H1 (cell line): ENCODE measurements at regions not wholly inside any gene's neighbourhood (a gene's known extent, or its start where the extent isn't known, plus 50 kb on each side); places are given as distances from the start of the nearest gene placed in this dataset.

Experiments
- CTCF ChIA-PET: fragments of 300-600 bp; sonication (Branson Sonifier 250); formaldehyde crosslinking; loops from one replicate; lab custom pipeline; 2021; ENCODE audit not compliant: partially characterized antibody; lab: Charles Lee
- POLR2A ChIA-PET: fragments of 300-600 bp; sonication (Branson Sonifier 250); formaldehyde crosslinking; loops from one replicate; lab custom pipeline; 2021; ENCODE audit warnings: inconsistent platforms; ENCODE audit not compliant: partially characterized antibody; lab: Charles Lee
- DNase-seq, 2 experiments: peaks; one replicate each; pipeline versions ENCODE4 v3.0.0 to v3.0.0-alpha.2; 2010 to 2022; ENCODE audit warnings: low spot score in 2 of 2, low read depth in 1 of 2, mixed read lengths in 1 of 2
- FAIRE-seq: peaks from 2 replicates; lab custom pipeline; 2011; peaks lifted over from hg19 to GRCh38; lab: Jason Lieb, UNC
- H2AFZ ChIP-seq: 2 replicates; pipeline ENCODE4 v1.8.1; 2012; ENCODE audit warnings: low read length, inconsistent platforms
- H2AK5ac ChIP-seq: 2 replicates; pipeline ENCODE4 v1.6.1; 2013; ENCODE audit warnings: low read depth, low read length
- H2BK120ac ChIP-seq: replicated peaks from 2 replicates; pipeline ENCODE3; 2013; ENCODE audit warnings: low read depth, low read length, inconsistent platforms
- H2BK12ac ChIP-seq: 2 replicates; pipeline ENCODE4 v1.6.1; 2013; ENCODE audit warnings: low read depth, low read length
- H2BK15ac ChIP-seq: 2 replicates; pipeline ENCODE4 v1.6.1; 2013; ENCODE audit warnings: low read length
- H2BK20ac ChIP-seq: 2 replicates; pipeline ENCODE4 v1.6.1; 2013; ENCODE audit warnings: low read length
- H2BK5ac ChIP-seq: 2 replicates; pipeline ENCODE4 v1.6.1; 2013; ENCODE audit warnings: low read depth, low read length
- H3K14ac ChIP-seq: 2 replicates; pipeline ENCODE4 v1.6.1; 2013; ENCODE audit warnings: inconsistent platforms; ENCODE audit not compliant: insufficient read length
- H3K18ac ChIP-seq: 2 replicates; pipeline ENCODE4 v1.6.1; 2013; ENCODE audit warnings: low read length; ENCODE audit errors: extremely low read depth
- H3K23ac ChIP-seq: 2 replicates; pipeline ENCODE4 v1.6.1; 2013; ENCODE audit warnings: inconsistent platforms; ENCODE audit not compliant: insufficient read length
- H3K23me2 ChIP-seq: 2 replicates; pipeline ENCODE4 v1.6.1; 2013; ENCODE audit warnings: low read depth, low read length
- H3K27ac ChIP-seq: 2 replicates; pipeline ENCODE4 v1.6.1; 2011; ENCODE audit warnings: low read depth, low read length, inconsistent platforms
- H3K27me3 ChIP-seq, 4 experiments: replicated peaks in 1 of 4; 1 replicate in 1 of 4; 2 replicates in 3 of 4; pipeline versions ENCODE4 v1.6.1 to v1.8.1; 2011 to 2013; ENCODE audit warnings: low read length in 3 of 4, mild to moderate bottlenecking in 3 of 4, inconsistent platforms in 2 of 4, mixed read lengths in 2 of 4, moderate library complexity in 1 of 4; ENCODE audit not compliant: control insufficient read depth in 3 of 4, insufficient read depth in 3 of 4; ENCODE audit errors: extremely low read depth in 1 of 4
- H3K36me3 ChIP-seq, 4 experiments: 2 replicates each; pipeline versions ENCODE4 v1.6.1 to v1.8.1; 2011 to 2013; ENCODE audit warnings: mild to moderate bottlenecking in 4 of 4, low read length in 3 of 4, moderate library complexity in 2 of 4, control low read depth in 1 of 4, inconsistent platforms in 1 of 4; ENCODE audit not compliant: insufficient read depth in 4 of 4, control insufficient read depth in 2 of 4
- H3K4ac ChIP-seq: replicated peaks from 2 replicates; pipeline ENCODE3; 2013; ENCODE audit warnings: low read length, low read depth, mixed read lengths, inconsistent platforms; ENCODE audit not compliant: insufficient read length
- H3K4me1 ChIP-seq, 4 experiments: replicated peaks in 1 of 4; 1 replicate in 1 of 4; 2 replicates in 3 of 4; pipeline versions ENCODE4 v1.6.1 to v1.8.1; 2011 to 2013; ENCODE audit warnings: low read length in 3 of 4, inconsistent platforms in 2 of 4, mixed read lengths in 1 of 4; ENCODE audit not compliant: insufficient read depth in 4 of 4, control insufficient read depth in 3 of 4
- H3K4me2 ChIP-seq, 2 experiments: 2 replicates each; pipeline versions ENCODE4 v1.6.1 to v1.8.1; 2011 to 2013; ENCODE audit warnings: low read depth in 2 of 2, low read length in 2 of 2, control low read depth in 1 of 2, inconsistent platforms in 1 of 2, mild to moderate bottlenecking in 1 of 2; ENCODE audit not compliant: insufficient read depth in 1 of 2
- H3K4me3 ChIP-seq, 4 experiments: fragments of 200-600, 300-600 bp in 1 of 4; sonication (generic), shearing (Covaris generic), sonication (Bioruptor Twin) in 1 of 4; 2 replicates each; pipeline versions ENCODE4 v1.5.1 to v1.8.1; 2011 to 2016; ENCODE audit warnings: low read length in 4 of 4, low read depth in 3 of 4, control low read depth in 2 of 4, inconsistent platforms in 2 of 4, mild to moderate bottlenecking in 2 of 4, mixed read lengths in 1 of 4, moderate library complexity in 1 of 4; ENCODE audit not compliant: insufficient read depth in 2 of 4; ENCODE audit errors: extremely low read depth in 1 of 4
- H3K56ac ChIP-seq: replicated peaks from 2 replicates; pipeline ENCODE3; 2013; ENCODE audit warnings: low read depth, mild to moderate bottlenecking, mixed read lengths, low read length, inconsistent platforms; ENCODE audit not compliant: insufficient read length
- H3K79me1 ChIP-seq: 2 replicates; pipeline ENCODE4 v1.6.1; 2013; ENCODE audit warnings: low read depth, low read length, control low read depth
- H3K79me2 ChIP-seq, 2 experiments: 2 replicates each; pipeline versions ENCODE4 v1.6.1 to v1.8.1; 2012 to 2013; ENCODE audit warnings: low read length in 2 of 2, mild to moderate bottlenecking in 2 of 2, inconsistent platforms in 1 of 2; ENCODE audit not compliant: insufficient read depth in 2 of 2, control insufficient read depth in 1 of 2
- H3K9ac ChIP-seq, 4 experiments: replicated peaks in 1 of 4; 1 replicate in 1 of 4; 2 replicates in 3 of 4; pipeline versions ENCODE4 v1.6.1 to v1.8.1; 2011 to 2013; ENCODE audit warnings: low read depth in 3 of 4, low read length in 3 of 4, control low read depth in 2 of 4, mild to moderate bottlenecking in 2 of 4, moderate library complexity in 2 of 4, inconsistent platforms in 1 of 4; ENCODE audit errors: extremely low read depth in 1 of 4
- H3K9me3 ChIP-seq, 2 experiments: 2 replicates each; pipeline versions ENCODE4 v1.6.1 to v1.8.1; 2012 to 2013; ENCODE audit warnings: mild to moderate bottlenecking in 2 of 2, moderate library complexity in 2 of 2, control low read depth in 1 of 2, inconsistent platforms in 1 of 2, low read depth in 1 of 2, low read length in 1 of 2, mixed read lengths in 1 of 2; ENCODE audit not compliant: insufficient read depth in 2 of 2
- H4K20me1 ChIP-seq, 2 experiments: replicated peaks in 1 of 2; 2 replicates each; pipeline versions ENCODE3 to v1.8.1; 2011 to 2013; ENCODE audit warnings: inconsistent platforms in 2 of 2, low read length in 2 of 2, mild to moderate bottlenecking in 1 of 2; ENCODE audit not compliant: insufficient read depth in 2 of 2, control insufficient read depth in 1 of 2
- H4K5ac ChIP-seq: 2 replicates; pipeline ENCODE4 v1.6.1; 2013; ENCODE audit warnings: low read length, low read depth, mixed read lengths, inconsistent platforms; ENCODE audit not compliant: insufficient read length
- H4K8ac ChIP-seq: 2 replicates; pipeline ENCODE4 v1.8.0; 2013; ENCODE audit warnings: mild to moderate bottlenecking, moderate library complexity, low read length, inconsistent platforms; ENCODE audit not compliant: insufficient read depth; ENCODE audit errors: extremely low read depth
- H4K91ac ChIP-seq: replicated peaks from 2 replicates; pipeline ENCODE3; 2013; ENCODE audit warnings: low read length, mixed read lengths, inconsistent platforms; ENCODE audit not compliant: insufficient read length
- JUND ChIP-seq: IDR thresholded peaks from 2 replicates; pipeline ENCODE4 v1.6.1; 2011; ENCODE audit warnings: mild to moderate bottlenecking, improper control_type of control experiment, low read length
- KDM4A ChIP-seq: IDR thresholded peaks from one replicate; pipeline ENCODE4 v1.7.1; 2012; ENCODE audit warnings: low read depth, mild to moderate bottlenecking, moderate library complexity, low read length, inconsistent platforms; ENCODE audit not compliant: severe bottlenecking
- MAFK ChIP-seq: IDR thresholded peaks from 2 replicates; pipeline ENCODE4 v1.6.1; 2012; ENCODE audit warnings: low read depth, mild to moderate bottlenecking, improper control_type of control experiment, low read length
- RAD21 ChIP-seq, 2 experiments: IDR thresholded peaks in 1 of 2; conservative IDR thresholded peaks in 1 of 2; 2 replicates each; pipeline ENCODE4 v1.6.1; 2011; ENCODE audit warnings: low read depth in 2 of 2, low read length in 2 of 2, improper control_type of control experiment in 1 of 2, inconsistent platforms in 1 of 2, mild to moderate bottlenecking in 1 of 2, moderate library complexity in 1 of 2
- RFX5 ChIP-seq: IDR thresholded peaks from 2 replicates; pipeline ENCODE4 v1.6.1; 2011; ENCODE audit warnings: low read depth, low read length, improper control_type of control experiment, borderline replicate concordance
- SAP30 ChIP-seq: fragments of 300-600 bp; sonication (generic); IDR thresholded peaks from 2 replicates; pipeline ENCODE4 v1.7.1; 2012; ENCODE audit warnings: low read length, moderate library complexity, mild to moderate bottlenecking, inconsistent platforms; ENCODE audit not compliant: insufficient read depth, insufficient replicate concordance
- SIN3A ChIP-seq, 2 experiments: IDR thresholded peaks in 1 of 2; conservative IDR thresholded peaks in 1 of 2; 2 replicates each; pipeline ENCODE4 v1.6.1; 2011 to 2012; ENCODE audit warnings: low read length in 2 of 2, improper control_type of control experiment in 1 of 2, low read depth in 1 of 2, mild to moderate bottlenecking in 1 of 2
- WGBS, 2 experiments: shearing (Covaris generic) in 1 of 2; methylation state at CpG; one replicate each; pipeline versions ENCODE4 v1.1.6 to v1.1.7; 2013 to 2015; ENCODE audit warnings: low lambda C conversion rate in 2 of 2, mixed read lengths in 2 of 2, inconsistent platforms in 1 of 2, low coverage in 1 of 2, missing lambda C conversion rate in 1 of 2; ENCODE audit not compliant: insufficient replicate concordance in 2 of 2, insufficient coverage in 1 of 2, insufficient read length in 1 of 2; ENCODE audit errors: extremely low coverage in 1 of 2, missing lambda C conversion rate in 1 of 2; 5-methylcytosine and 5-hydroxymethylcytosine counted together
- TF ChIP-seq, protein P1 (sequence below), 3 experiments: IDR thresholded peaks; 1 replicate in 2 of 3; 2 replicates in 1 of 3; pipeline versions ENCODE4 v1.5.1 to v1.6.1; 2011; ENCODE audit warnings: low read length in 3 of 3, mild to moderate bottlenecking in 3 of 3, inconsistent platforms in 2 of 3, low read depth in 1 of 3, moderate library complexity in 1 of 3; ENCODE audit not compliant: insufficient read depth in 1 of 3; ENCODE audit errors: control extremely low read depth in 1 of 3
- TF ChIP-seq, protein P2 (sequence below): IDR thresholded peaks from 2 replicates; pipeline ENCODE4 v1.6.1; 2012; ENCODE audit warnings: inconsistent platforms

DNA sequence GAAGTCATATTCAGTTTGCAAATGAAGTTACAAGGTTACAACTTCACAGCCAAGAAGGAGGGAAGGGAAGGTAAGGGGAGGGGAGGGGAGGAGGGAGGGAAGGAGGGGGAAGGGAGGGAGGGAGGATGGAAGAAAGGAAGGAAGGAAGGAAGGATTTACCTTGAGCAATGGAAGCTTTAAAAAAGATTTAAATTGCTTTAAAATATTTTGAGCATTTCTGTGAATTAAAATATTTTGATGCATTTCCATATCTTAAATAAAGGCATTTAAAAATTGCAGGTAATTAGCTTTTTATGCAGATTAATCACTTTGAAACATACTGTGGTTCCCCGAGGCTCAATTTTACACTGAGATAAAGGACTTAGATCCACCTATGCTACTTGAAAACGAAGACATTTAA is 618.0 kb downstream of the TFAP2A start:
- Histone ChIP-seq H2BK20ac (no peak overlapping the region), H4K8ac (no peak overlapping the region), H2AK5ac (no peak overlapping the region), H3K4me2 (no peak overlapping the region), H3K14ac (no peak overlapping the region), H3K9me3 (no peaks in the 10 kb centered on the region), H3K79me1 (no peaks in the 10 kb centered on the region), H3K9ac (no peak overlapping the region), H3K36me3 (no peaks in the 10 kb centered on the region), H2BK15ac (no peak overlapping the region), H3K23ac (no peak overlapping the region), H2BK120ac (no peak overlapping the region), H4K20me1 (no peaks in the 10 kb centered on the region), H3K56ac (no peak overlapping the region), H3K4ac (no peak overlapping the region), H2BK5ac (no peak overlapping the region), H4K91ac (no peak overlapping the region), H3K27me3 (peaks cover 0 to 1% (median 0%) of the 10 kb centered on the region in 4 experiments; a peak in 1 of 7 replicates), H2BK12ac (no peak overlapping the region), H2AFZ (no peak overlapping the region), H3K79me2 (no peaks in the 10 kb centered on the region), H3K4me3 (no peak overlapping the region), H4K5ac (no peak overlapping the region), H3K18ac (no peak overlapping the region), H3K23me2 (no peaks in the 10 kb centered on the region), H3K27ac (no peak overlapping the region), H3K4me1 (no peaks in the 10 kb centered on the region)
- FAIRE-seq (no peak), DNase-seq (no peak)
- ChIA-PET CTCF (interaction anchor here (1.5 kb wide), 1 partner anchor 13 kb away, joined by 4 read pairs; no protein-coding TSS in a partner anchor), POLR2A (no interaction called here)
- 93% methylated on average over 2 of the region's 2 CpGs; no CpG with 5 or more reads in 1 of the 2 experiments for WGBS, 2 experiments
- TF ChIP-seq SIN3A (conservative IDR thresholded peaks at IDR 0.05 in 1 of 2, IDR thresholded peaks at IDR 0.05 in 1 of 2; ENCODE audit: low read depth in 1 of 2, low read length in 2 of 2) (no peak), MAFK (no peak), KDM4A (no peak), RFX5 (no peak), SAP30 (no peak), JUND (no peak), RAD21 (IDR thresholded peaks at IDR 0.05 in 1 of 2, conservative IDR thresholded peaks at IDR 0.05 in 1 of 2; ENCODE audit: low read depth in 2 of 2, low read length in 2 of 2) (no peak)
- TF ChIP-seq, protein P1, sequence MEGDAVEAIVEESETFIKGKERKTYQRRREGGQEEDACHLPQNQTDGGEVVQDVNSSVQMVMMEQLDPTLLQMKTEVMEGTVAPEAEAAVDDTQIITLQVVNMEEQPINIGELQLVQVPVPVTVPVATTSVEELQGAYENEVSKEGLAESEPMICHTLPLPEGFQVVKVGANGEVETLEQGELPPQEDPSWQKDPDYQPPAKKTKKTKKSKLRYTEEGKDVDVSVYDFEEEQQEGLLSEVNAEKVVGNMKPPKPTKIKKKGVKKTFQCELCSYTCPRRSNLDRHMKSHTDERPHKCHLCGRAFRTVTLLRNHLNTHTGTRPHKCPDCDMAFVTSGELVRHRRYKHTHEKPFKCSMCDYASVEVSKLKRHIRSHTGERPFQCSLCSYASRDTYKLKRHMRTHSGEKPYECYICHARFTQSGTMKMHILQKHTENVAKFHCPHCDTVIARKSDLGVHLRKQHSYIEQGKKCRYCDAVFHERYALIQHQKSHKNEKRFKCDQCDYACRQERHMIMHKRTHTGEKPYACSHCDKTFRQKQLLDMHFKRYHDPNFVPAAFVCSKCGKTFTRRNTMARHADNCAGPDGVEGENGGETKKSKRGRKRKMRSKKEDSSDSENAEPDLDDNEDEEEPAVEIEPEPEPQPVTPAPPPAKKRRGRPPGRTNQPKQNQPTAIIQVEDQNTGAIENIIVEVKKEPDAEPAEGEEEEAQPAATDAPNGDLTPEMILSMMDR (IDR thresholded peaks at IDR 0.05; ENCODE audit: control extremely low read depth in 1 of 3, insufficient read depth in 1 of 3, low read depth in 1 of 3, low read length in 3 of 3): no peak
- TF ChIP-seq, protein P2, sequence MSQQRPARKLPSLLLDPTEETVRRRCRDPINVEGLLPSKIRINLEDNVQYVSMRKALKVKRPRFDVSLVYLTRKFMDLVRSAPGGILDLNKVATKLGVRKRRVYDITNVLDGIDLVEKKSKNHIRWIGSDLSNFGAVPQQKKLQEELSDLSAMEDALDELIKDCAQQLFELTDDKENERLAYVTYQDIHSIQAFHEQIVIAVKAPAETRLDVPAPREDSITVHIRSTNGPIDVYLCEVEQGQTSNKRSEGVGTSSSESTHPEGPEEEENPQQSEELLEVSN: no peak
